ENCODE measurements at regions not wholly inside any gene's neighbourhood (a gene's known extent, or its start where the extent isn't known, plus 50 kb on each side); places are given as distances from the start of the nearest gene placed in this dataset.

DNA sequence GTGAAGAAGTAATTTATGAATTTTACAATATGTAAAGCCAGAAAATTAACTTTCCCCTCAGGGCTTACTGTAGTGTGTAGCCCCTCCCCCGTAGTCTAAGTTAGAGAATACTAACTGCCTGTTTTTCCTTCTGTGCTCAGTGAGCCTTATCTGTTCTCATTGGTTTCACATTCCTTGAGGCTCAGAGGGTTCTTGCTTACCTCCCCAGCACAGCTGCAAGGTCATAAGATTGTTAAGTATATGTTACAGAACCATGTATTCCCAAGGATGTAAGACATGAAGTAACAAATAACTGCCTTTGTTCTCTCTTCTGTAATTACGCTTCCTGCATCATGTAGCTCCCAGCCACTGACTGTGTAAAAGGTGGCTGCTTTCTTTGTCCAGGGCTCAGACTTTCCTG, 1351.1 kb downstream of the TMEM121 start:
- TF ChIP-seq, protein P1, sequence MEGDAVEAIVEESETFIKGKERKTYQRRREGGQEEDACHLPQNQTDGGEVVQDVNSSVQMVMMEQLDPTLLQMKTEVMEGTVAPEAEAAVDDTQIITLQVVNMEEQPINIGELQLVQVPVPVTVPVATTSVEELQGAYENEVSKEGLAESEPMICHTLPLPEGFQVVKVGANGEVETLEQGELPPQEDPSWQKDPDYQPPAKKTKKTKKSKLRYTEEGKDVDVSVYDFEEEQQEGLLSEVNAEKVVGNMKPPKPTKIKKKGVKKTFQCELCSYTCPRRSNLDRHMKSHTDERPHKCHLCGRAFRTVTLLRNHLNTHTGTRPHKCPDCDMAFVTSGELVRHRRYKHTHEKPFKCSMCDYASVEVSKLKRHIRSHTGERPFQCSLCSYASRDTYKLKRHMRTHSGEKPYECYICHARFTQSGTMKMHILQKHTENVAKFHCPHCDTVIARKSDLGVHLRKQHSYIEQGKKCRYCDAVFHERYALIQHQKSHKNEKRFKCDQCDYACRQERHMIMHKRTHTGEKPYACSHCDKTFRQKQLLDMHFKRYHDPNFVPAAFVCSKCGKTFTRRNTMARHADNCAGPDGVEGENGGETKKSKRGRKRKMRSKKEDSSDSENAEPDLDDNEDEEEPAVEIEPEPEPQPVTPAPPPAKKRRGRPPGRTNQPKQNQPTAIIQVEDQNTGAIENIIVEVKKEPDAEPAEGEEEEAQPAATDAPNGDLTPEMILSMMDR (conservative IDR thresholded peaks at IDR 0.05; ENCODE audit: low read depth, low read length): no peak
- no peak overlapping the region for H3K4me3 ChIP-seq (ENCODE audit: low read depth, low read length)
- DNase-seq (ENCODE audit: low read depth): peak; percentile 66

GRCh38 chr14:106879241-106879640, 1352.9 kb downstream of the TMEM121 start:
- H3K4me3 ChIP-seq (ENCODE audit: low read depth, low read length): no peak overlapping the region
- no peak for DNase-seq (ENCODE audit: low read depth)
- TF ChIP-seq, protein P1 (conservative IDR thresholded peaks at IDR 0.05; ENCODE audit: low read depth, low read length): peak; percentile 91

DNA sequence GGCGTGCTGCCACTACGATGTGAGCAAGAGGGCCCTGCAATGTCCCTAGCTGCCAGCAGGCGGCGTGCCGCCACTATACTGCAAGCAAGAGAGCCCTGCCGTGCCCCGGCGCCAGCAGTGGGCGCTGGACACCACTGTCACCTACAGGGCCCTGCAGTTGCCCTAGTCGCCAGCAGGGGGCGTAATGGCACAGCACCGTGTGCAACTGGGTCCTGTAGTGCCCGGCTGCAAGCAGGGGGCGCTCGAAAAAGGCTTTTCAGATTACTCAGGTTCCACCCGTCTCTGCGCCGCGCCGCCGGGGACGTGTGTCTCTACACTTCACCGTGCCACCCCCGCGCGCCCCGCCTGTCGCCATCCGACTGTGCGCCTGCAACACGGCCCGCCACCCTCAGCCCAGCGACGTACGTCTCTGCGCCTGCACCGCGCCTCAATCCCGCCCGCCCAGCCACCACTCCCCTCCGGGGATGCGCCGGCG, 1356.9 kb downstream of the TMEM121 start:
- no peak for DNase-seq (ENCODE audit: low read depth)
- no peak overlapping the region for H3K4me3 ChIP-seq (ENCODE audit: low read depth, low read length)
- TF ChIP-seq, protein P1 (conservative IDR thresholded peaks at IDR 0.05; ENCODE audit: low read depth, low read length): peak; percentile 69
